Kidney tubule cell (primary cell): ENCODE measurements at regions not wholly inside any gene's neighbourhood (a gene's known extent, or its start where the extent isn't known, plus 50 kb on each side); places are given as distances from the start of the nearest gene placed in this dataset.
"Not testable (repeated sequence)": the region's sequence is repeated elsewhere in the genome, so short reads cannot be mapped to it uniquely, and the experiment has no call there.

Experiments used
- DNase-seq: peaks from one replicate; pipeline ENCODE4 v3.0.0-alpha.2; 2018; ENCODE audit warnings: low spot score

- no peak for DNase-seq
Observed at GRCh38 chr12:73220951-73221350, 948.8 kb downstream of the TRHDE start.

- DNase-seq: no peak
Observed at GRCh38 chr12:73221398-73221797, 949.2 kb downstream of the TRHDE start.

GRCh38 chr12:73221836-73222235 is 949.7 kb downstream of the TRHDE start:
- DNase-seq: no peak

GRCh38 chr12:73225371-73225937 is 953.3 kb downstream of the TRHDE start:
- no peak for DNase-seq

GRCh38 chr12:73225941-73226340 is 953.8 kb downstream of the TRHDE start:
- peak; percentile 72 for DNase-seq

- peak; percentile 22 for DNase-seq
Observed at GRCh38 chr12:73226593-73226992, 954.4 kb downstream of the TRHDE start.

- not testable (repeated sequence) for DNase-seq
Observed at GRCh38 chr12:73228828-73229227, 956.7 kb downstream of the TRHDE start.

GRCh38 chr12:73235387-73235786 is 963.2 kb downstream of the TRHDE start:
- DNase-seq: no peak

- DNase-seq: no peak
Observed at GRCh38 chr12:73240110-73240509, 967.9 kb downstream of the TRHDE start.

GRCh38 chr12:73262788-73263381 is 990.7 kb downstream of the TRHDE start:
- no peak for DNase-seq

GRCh38 chr12:73266206-73266605 is 994.0 kb downstream of the TRHDE start:
- DNase-seq: no peak

GRCh38 chr12:73274976-73275375 is 1002.8 kb downstream of the TRHDE start:
- peak; percentile 4 for DNase-seq

- DNase-seq: no peak
Observed at GRCh38 chr12:73277971-73278370, 1005.8 kb downstream of the TRHDE start.

- DNase-seq: no peak
Observed at GRCh38 chr12:73301530-73301929, 1029.4 kb downstream of the TRHDE start.

GRCh38 chr12:73307260-73307659 is 1035.1 kb downstream of the TRHDE start:
- no peak for DNase-seq

GRCh38 chr12:73308079-73308478 is 1035.9 kb downstream of the TRHDE start:
- DNase-seq: peak; percentile 5

GRCh38 chr12:73308747-73309146 is 1036.6 kb downstream of the TRHDE start:
- peak; percentile 74 for DNase-seq

- DNase-seq: no peak
Observed at GRCh38 chr12:73321319-73321718, 1049.1 kb downstream of the TRHDE start.

- no peak for DNase-seq
Observed at GRCh38 chr12:73321776-73322175, 1049.6 kb downstream of the TRHDE start.

- no peak for DNase-seq
Observed at GRCh38 chr12:73330584-73331351, 1058.6 kb downstream of the TRHDE start.

GRCh38 chr12:73341559-73342247 is 1069.5 kb downstream of the TRHDE start:
- no peak for DNase-seq

GRCh38 chr12:73342733-73343132 is 1070.6 kb downstream of the TRHDE start:
- DNase-seq: no peak

GRCh38 chr12:73352826-73353225 is 1080.7 kb downstream of the TRHDE start:
- DNase-seq: no peak
